ENCODE measurements at regions not wholly inside any gene's neighbourhood (a gene's known extent, or its start where the extent isn't known, plus 50 kb on each side); places are given as distances from the start of the nearest gene placed in this dataset.

DNA sequence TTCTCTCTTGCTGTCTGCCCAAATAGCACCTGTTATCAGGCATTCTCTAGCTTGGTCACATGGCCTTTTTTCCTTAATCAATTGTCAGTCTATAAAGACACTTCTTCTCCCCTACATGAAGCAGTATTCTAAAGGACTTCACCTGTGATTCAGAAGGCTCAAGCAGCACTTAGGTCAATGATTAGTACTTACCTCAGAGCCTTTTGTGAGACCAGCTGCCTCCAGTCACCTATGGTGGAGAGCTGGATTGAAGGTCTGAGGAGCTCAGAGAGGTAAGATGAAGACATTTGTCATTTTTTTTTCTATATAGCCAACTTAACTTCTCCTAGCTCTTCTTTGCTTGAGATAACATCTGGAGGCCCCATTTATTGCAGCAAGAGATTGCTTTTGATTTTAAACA, 278.3 kb upstream of the PCSK5 start:
- TF ChIP-seq, protein P1, sequence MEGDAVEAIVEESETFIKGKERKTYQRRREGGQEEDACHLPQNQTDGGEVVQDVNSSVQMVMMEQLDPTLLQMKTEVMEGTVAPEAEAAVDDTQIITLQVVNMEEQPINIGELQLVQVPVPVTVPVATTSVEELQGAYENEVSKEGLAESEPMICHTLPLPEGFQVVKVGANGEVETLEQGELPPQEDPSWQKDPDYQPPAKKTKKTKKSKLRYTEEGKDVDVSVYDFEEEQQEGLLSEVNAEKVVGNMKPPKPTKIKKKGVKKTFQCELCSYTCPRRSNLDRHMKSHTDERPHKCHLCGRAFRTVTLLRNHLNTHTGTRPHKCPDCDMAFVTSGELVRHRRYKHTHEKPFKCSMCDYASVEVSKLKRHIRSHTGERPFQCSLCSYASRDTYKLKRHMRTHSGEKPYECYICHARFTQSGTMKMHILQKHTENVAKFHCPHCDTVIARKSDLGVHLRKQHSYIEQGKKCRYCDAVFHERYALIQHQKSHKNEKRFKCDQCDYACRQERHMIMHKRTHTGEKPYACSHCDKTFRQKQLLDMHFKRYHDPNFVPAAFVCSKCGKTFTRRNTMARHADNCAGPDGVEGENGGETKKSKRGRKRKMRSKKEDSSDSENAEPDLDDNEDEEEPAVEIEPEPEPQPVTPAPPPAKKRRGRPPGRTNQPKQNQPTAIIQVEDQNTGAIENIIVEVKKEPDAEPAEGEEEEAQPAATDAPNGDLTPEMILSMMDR (conservative IDR thresholded peaks at IDR 0.05; ENCODE audit: low read depth, low read length) = no peak
- no peak overlapping the region for H3K4me3 ChIP-seq (ENCODE audit: low read depth, low read length)
- no peak for DNase-seq (ENCODE audit: low read depth)

GRCh38 chr9:75612754-75613153, 277.7 kb upstream of the PCSK5 start:
- no peak overlapping the region for H3K4me3 ChIP-seq (ENCODE audit: low read depth, low read length)
- DNase-seq (ENCODE audit: low read depth) = no peak
- TF ChIP-seq, protein P1 (conservative IDR thresholded peaks at IDR 0.05; ENCODE audit: low read depth, low read length) = no peak

GRCh38 chr9:75615284-75615683, 275.2 kb upstream of the PCSK5 start:
- H3K4me3 ChIP-seq (ENCODE audit: low read depth, low read length) = no peak overlapping the region
- no peak for DNase-seq (ENCODE audit: low read depth)
- TF ChIP-seq, protein P1 (conservative IDR thresholded peaks at IDR 0.05; ENCODE audit: low read depth, low read length) = no peak

DNA sequence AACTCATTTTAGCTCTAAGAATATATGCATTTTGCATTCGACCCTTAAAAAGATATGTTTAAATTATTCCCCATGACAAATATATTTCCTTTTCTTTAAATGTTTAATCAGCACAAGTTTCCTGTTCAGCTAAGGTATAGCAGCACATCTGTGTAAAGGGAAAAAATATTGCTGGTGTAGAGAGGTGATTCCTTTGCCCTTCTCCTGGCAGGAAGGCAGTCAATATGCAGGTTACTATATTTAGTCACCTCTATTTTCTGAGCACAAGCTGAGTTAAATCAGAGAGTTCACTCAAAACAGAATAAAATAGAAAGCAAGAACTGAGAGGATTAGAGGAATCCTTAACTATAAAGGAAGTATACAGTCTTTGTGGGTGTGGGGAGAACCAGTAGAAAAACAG, 274.4 kb upstream of the PCSK5 start:
- H3K4me3 ChIP-seq (ENCODE audit: low read depth, low read length) = no peak overlapping the region
- DNase-seq (ENCODE audit: low read depth) = no peak
- TF ChIP-seq, protein P1 (conservative IDR thresholded peaks at IDR 0.05; ENCODE audit: low read depth, low read length) = no peak

DNA sequence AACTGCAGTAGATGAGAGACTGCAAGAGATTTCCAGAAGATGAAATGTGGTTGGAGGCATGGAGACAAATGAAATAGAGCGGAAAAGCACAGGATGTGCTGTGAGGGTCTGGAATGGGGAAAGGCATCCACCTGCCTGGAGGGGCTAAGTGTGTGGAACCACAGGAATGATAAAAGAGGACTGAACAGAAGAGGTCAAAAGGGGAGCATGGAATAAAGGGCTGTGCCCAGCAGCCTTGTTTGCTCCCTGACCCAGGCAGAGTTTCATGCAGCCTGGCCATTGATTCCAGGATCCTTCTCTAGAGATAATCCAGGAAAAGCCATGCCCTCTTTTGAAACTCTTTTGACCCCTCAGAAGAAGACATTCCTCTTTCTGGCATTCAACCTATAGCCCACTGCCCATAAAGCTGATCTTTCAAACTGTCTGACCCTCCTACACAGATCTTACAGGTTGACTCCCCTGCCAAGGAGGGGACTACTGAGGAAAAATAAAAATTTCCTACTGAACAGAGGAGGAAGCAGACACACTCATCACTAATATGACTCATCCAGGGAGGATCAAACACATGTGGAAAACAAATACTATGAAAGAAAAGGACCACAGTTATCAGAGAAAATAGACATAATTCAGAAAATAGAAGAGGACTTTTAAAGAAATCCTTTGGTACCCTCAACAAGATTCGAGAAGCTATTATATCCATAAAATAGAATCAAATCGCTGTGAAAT, 273.5 kb upstream of the PCSK5 start:
- no peak overlapping the region for H3K4me3 ChIP-seq (ENCODE audit: low read depth, low read length)
- DNase-seq (ENCODE audit: low read depth) = no peak
- TF ChIP-seq, protein P1 (conservative IDR thresholded peaks at IDR 0.05; ENCODE audit: low read depth, low read length) = no peak

- TF ChIP-seq, protein P1 (conservative IDR thresholded peaks at IDR 0.05; ENCODE audit: low read depth, low read length) = no peak
- DNase-seq (ENCODE audit: low read depth) = peak; percentile 5
- no peak overlapping the region for H3K4me3 ChIP-seq (ENCODE audit: low read depth, low read length)
These were observed 267.0 kb upstream of the PCSK5 start for GRCh38 chr9:75623462-75623861.

- TF ChIP-seq, protein P1 (conservative IDR thresholded peaks at IDR 0.05; ENCODE audit: low read depth, low read length) = no peak
- no peak for DNase-seq (ENCODE audit: low read depth)
- no peak overlapping the region for H3K4me3 ChIP-seq (ENCODE audit: low read depth, low read length)
These were observed 265.5 kb upstream of the PCSK5 start for GRCh38 chr9:75624998-75625397.
